Brain microvascular endothelial cell (primary cell): ENCODE measurements at regions not wholly inside any gene's neighbourhood (a gene's known extent, or its start where the extent isn't known, plus 50 kb on each side); places are given as distances from the start of the nearest gene placed in this dataset.

Experiments
- DNase-seq: peaks from one replicate; pipeline ENCODE4 v3.0.0-alpha.2; 2020
- H3K27ac ChIP-seq: fragments of 250-450 bp; sonication (Bioruptor Pico); 2 replicates; pipeline ENCODE4 v1.5.1; 2020; ENCODE audit warnings: mild to moderate bottlenecking, moderate library complexity
- H3K27me3 ChIP-seq: fragments of 250-450 bp; sonication (Bioruptor Pico); replicated peaks from 2 replicates; pipeline ENCODE4 v1.5.1; 2020; ENCODE audit warnings: mild to moderate bottlenecking
- H3K36me3 ChIP-seq: fragments of 250-450 bp; sonication (Bioruptor Pico); replicated peaks from 2 replicates; pipeline ENCODE4 v1.5.1; 2020; ENCODE audit warnings: mild to moderate bottlenecking
- H3K4me3 ChIP-seq: 2 replicates; pipeline ENCODE4 v1.5.1; 2011; ENCODE audit warnings: low read depth, mild to moderate bottlenecking, control low read depth, low read length, moderate library complexity
- in situ Hi-C: cut with HindIII; loops from 2 replicates; pipeline ENCODE4 v1.10.0; 2017; ENCODE audit warnings: low sequenced_read_pairs, low pct_ligation_motif_present
- TF ChIP-seq, protein P1 (sequence below): IDR thresholded peaks from 2 replicates; pipeline ENCODE4 v1.5.1; 2011; ENCODE audit warnings: low read depth, mild to moderate bottlenecking, moderate library complexity, low read length, control low read depth, inconsistent platforms; ENCODE audit errors: missing control alignments

DNA sequence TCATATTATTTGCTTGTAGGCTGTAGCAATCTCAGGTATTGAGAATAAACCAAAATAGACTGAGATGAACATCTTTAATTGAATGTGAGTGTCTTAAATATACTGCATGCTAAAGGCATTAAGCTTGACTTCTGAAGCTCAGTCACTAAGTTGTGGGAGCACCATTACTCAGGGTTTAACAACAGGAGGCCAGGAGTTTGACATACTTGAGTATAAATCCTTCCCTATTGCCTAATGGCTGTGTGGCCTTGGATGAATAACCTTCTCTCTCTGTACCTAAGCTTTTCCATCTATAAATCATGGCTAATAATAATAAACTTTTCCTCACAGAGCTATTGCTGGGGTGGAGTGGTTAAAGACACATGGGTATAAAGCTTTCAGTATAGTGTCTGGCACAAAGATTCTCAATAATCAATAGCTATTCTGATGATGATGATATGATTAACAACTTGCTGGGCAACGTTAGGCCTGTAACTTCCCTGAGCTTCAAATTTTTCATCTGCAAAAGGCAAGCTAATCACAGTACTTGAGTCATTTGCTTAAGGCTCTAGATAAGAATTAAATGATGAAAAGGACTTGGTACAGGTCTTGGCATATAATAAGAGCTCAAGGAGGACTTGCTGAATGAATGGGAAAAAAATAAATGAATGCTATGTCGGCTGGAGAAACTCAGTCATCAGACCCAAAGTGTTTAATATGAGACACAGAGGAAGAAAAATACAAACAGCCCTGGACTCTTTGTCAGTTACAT, 174.0 kb upstream of the IL12B start:
- Histone ChIP-seq H3K27ac (peak overlapping the region; percentile 63), H3K27me3 (no peaks in the 10 kb centered on the region), H3K4me3 (no peak overlapping the region), H3K36me3 (no peaks in the 10 kb centered on the region)
- DNase-seq = peak; percentile 27
- TF ChIP-seq, protein P1, sequence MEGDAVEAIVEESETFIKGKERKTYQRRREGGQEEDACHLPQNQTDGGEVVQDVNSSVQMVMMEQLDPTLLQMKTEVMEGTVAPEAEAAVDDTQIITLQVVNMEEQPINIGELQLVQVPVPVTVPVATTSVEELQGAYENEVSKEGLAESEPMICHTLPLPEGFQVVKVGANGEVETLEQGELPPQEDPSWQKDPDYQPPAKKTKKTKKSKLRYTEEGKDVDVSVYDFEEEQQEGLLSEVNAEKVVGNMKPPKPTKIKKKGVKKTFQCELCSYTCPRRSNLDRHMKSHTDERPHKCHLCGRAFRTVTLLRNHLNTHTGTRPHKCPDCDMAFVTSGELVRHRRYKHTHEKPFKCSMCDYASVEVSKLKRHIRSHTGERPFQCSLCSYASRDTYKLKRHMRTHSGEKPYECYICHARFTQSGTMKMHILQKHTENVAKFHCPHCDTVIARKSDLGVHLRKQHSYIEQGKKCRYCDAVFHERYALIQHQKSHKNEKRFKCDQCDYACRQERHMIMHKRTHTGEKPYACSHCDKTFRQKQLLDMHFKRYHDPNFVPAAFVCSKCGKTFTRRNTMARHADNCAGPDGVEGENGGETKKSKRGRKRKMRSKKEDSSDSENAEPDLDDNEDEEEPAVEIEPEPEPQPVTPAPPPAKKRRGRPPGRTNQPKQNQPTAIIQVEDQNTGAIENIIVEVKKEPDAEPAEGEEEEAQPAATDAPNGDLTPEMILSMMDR = no peak
- in situ Hi-C loops = no loop called here

DNA sequence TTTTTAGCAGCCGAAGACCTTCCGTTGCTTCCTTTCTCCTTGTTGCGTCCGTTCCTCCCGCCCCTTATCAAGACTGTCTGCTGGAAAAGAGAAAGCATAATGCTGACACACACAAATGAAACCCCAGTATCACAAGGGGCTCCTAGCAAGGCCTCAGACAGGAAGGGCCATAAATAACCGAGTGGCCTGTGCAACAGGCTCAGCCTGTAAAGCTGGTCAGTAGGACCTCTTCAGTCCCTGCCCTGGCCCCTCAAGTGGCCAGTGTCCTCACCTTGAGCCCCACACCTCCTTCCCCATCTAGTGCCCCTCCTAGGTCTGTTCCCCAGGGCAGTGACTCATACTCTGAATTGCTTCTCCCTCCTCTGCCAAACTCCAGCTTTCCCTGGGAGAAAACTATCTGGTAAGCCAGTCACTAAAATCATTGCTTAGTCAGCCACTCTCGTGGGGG, 174.6 kb upstream of the IL12B start:
- no peaks in the 10 kb centered on the region for H3K27me3 ChIP-seq
- H3K27ac ChIP-seq = peak overlapping the region; percentile 63
- peak; percentile 73 for DNase-seq
- in situ Hi-C loops = no loop called here
- H3K36me3 ChIP-seq = no peaks in the 10 kb centered on the region
- H3K4me3 ChIP-seq = no peak overlapping the region
- TF ChIP-seq, protein P1 = no peak

DNA sequence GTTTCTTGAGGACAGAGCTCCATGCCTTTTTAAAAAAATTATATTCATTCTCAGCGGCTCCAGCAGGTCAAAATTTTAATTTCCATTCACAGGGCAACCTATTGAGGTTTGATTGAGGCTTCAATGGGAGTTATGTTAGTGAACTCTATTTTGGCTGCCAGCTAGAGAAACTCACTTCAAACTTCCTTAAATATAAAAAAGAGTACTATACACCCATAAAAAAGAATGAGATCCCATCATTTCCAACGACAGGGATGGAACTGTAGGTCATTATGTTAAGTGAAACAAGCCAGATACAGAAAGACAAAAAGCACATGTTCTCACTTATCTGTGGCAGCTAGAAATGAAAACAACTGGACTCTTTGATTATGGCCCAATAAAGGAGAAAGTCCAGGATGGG, 176.8 kb upstream of the IL12B start:
- no peak for DNase-seq
- TF ChIP-seq, protein P1 = no peak
- in situ Hi-C loops = no loop called here
- no peak overlapping the region for H3K4me3 ChIP-seq
- no peaks in the 10 kb centered on the region for H3K36me3 ChIP-seq
- no peak overlapping the region for H3K27ac ChIP-seq
- H3K27me3 ChIP-seq = no peaks in the 10 kb centered on the region

DNA sequence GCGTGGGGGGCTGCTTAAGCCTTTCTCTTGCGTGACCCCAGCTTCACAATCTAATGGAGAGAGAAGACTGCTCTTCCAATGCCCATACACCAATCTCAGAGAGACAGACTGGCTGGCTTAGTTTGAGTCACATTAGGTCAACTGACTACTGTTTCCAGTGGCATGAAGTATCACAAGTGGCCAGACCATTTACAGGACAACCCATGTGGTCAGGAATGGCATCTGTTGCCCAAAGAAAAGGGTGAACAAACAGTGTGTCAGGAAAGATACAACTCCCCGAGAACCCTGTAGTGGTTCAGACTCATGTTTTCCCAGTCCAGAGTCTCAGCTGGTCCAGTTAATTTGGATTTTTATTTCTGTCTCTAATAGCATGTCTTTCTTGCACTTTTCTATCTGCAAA, 177.4 kb upstream of the IL12B start:
- no peak for DNase-seq
- H3K27me3 ChIP-seq = no peaks in the 10 kb centered on the region
- no peak overlapping the region for H3K4me3 ChIP-seq
- H3K36me3 ChIP-seq = no peaks in the 10 kb centered on the region
- H3K27ac ChIP-seq = no peak overlapping the region
- in situ Hi-C loops = no loop called here
- TF ChIP-seq, protein P1 = no peak

DNA sequence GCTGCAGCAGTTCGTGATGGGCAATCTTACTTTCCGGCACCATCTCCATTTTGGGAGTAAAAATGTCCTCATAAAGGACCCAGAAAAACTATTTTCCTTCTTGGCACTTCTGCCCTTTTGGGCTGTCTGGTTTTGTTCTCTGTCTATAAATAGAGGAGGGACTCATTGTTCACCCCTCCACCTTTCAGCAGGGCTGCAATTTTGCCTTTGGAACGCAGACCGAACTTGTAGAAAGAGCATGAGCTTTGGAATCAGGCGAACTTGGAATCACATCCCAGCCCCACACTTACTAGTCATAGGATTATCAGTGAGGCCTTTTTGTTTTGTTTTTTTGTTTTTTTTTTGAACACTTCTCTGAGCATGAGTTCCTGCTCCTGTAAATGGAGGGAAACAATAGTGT, 178.1 kb upstream of the IL12B start:
- H3K4me3 ChIP-seq = no peak overlapping the region
- no peak for DNase-seq
- H3K36me3 ChIP-seq = no peaks in the 10 kb centered on the region
- in situ Hi-C loops = no loop called here
- H3K27me3 ChIP-seq = no peaks in the 10 kb centered on the region
- H3K27ac ChIP-seq = no peak overlapping the region
- TF ChIP-seq, protein P1 = no peak
